Retinal pigment epithelial cell (primary cell): ENCODE measurements at regions not wholly inside any gene's neighbourhood (a gene's known extent, or its start where the extent isn't known, plus 50 kb on each side); places are given as distances from the start of the nearest gene placed in this dataset.

Experiments
- DNase-seq: peaks from one replicate; pipeline ENCODE4 v3.0.0-alpha.2; 2010; ENCODE audit warnings: low read depth
- H3K4me3 ChIP-seq: 2 replicates; pipeline ENCODE4 v1.5.1; 2011; ENCODE audit warnings: mild to moderate bottlenecking, low read length, control low read depth, moderate library complexity
- CTCF ChIP-seq: conservative IDR thresholded peaks from 2 replicates; pipeline ENCODE4 v1.5.1; 2011; ENCODE audit warnings: low read depth, low read length, control low read depth, inconsistent platforms

GRCh38 chr12:20270557-20270956 is 97.8 kb upstream of the PDE3A start:
- no peak overlapping the region for H3K4me3 ChIP-seq
- no peak for TF ChIP-seq CTCF
- DNase-seq: no peak

- DNase-seq: no peak
- no peak overlapping the region for H3K4me3 ChIP-seq
- no peak for TF ChIP-seq CTCF
Observed at GRCh38 chr12:20272161-20272560, 96.2 kb upstream of the PDE3A start.

- H3K4me3 ChIP-seq: no peak overlapping the region
- TF ChIP-seq CTCF: no peak
- DNase-seq: no peak
Observed at GRCh38 chr12:20272801-20273200, 95.5 kb upstream of the PDE3A start.

- no peak for DNase-seq
- no peak for TF ChIP-seq CTCF
- H3K4me3 ChIP-seq: no peak overlapping the region
Observed at GRCh38 chr12:20274008-20274407, 94.3 kb upstream of the PDE3A start.

GRCh38 chr12:20278276-20278675 is 90.1 kb upstream of the PDE3A start:
- H3K4me3 ChIP-seq: no peak overlapping the region
- TF ChIP-seq CTCF: no peak
- DNase-seq: no peak

- TF ChIP-seq CTCF: no peak
- DNase-seq: no peak
- no peak overlapping the region for H3K4me3 ChIP-seq
Observed at GRCh38 chr12:20280515-20280914, 87.8 kb upstream of the PDE3A start.

GRCh38 chr12:20282401-20282800 is 85.9 kb upstream of the PDE3A start:
- no peak overlapping the region for H3K4me3 ChIP-seq
- TF ChIP-seq CTCF: no peak
- DNase-seq: no peak
